ENCODE measurements at regions not wholly inside any gene's neighbourhood (a gene's known extent, or its start where the extent isn't known, plus 50 kb on each side); places are given as distances from the start of the nearest gene placed in this dataset.

- no peaks in the 10 kb centered on the region for H3K9me3 ChIP-seq (ENCODE audit: control insufficient read depth, low read depth, low read length)
- H3K4me2 ChIP-seq (ENCODE audit: control insufficient read depth, extremely low read depth, insufficient read depth, low read depth, low read length), result no peak overlapping the region
- DNase-seq (ENCODE audit: low read depth, low spot score) (no peak), FAIRE-seq (no peak)
- no peak for TF ChIP-seq CTCF (optimal IDR thresholded peaks at IDR 0.05 in 1 of 3, IDR thresholded peaks at IDR 0.05 in 1 of 3, conservative IDR thresholded peaks at IDR 0.05 in 1 of 3; ENCODE audit: extremely low read depth in 1 of 3, insufficient read depth in 2 of 3, low read length in 3 of 3)
- TF ChIP-seq EZH2 (IDR thresholded peaks at IDR 0.05; ENCODE audit: low read length), result no peak
- no peak overlapping the region for H3K27ac ChIP-seq (ENCODE audit: control insufficient read depth, insufficient read depth, low read length)
- no peaks in the 10 kb centered on the region for H3K36me3 ChIP-seq (ENCODE audit: control insufficient read depth in 2 of 2, extremely low read depth in 1 of 2, insufficient read depth in 2 of 2, low read length in 2 of 2)
- H3K9ac ChIP-seq (ENCODE audit: control insufficient read depth, extremely low read depth, insufficient read depth, low read length), result no peak overlapping the region
- H3K79me2 ChIP-seq (ENCODE audit: control insufficient read depth, insufficient read depth, low read length), result no peaks in the 10 kb centered on the region
- no peaks in the 10 kb centered on the region for H3K9me1 ChIP-seq (ENCODE audit: control insufficient read depth, extremely low read depth, insufficient read depth, low read length)
- dilution Hi-C loops (cut with MboI; ENCODE audit: extremely low pct_ligation_motif_present, low sequenced_read_pairs), result no loop called here
- H3K27me3 ChIP-seq (ENCODE audit: control insufficient read depth, extremely low read depth, insufficient read depth, low read length), result no peaks in the 10 kb centered on the region
- no peaks in the 10 kb centered on the region for H3K4me1 ChIP-seq (ENCODE audit: control insufficient read depth, extremely low read depth, insufficient read depth, low read length)
- H2AFZ ChIP-seq (ENCODE audit: control insufficient read depth, low read length), result no peak overlapping the region
- H3K4me3 ChIP-seq (ENCODE audit: control insufficient read depth in 2 of 3, extremely low read depth in 1 of 3, insufficient read depth in 2 of 3, low read depth in 1 of 3, low read length in 3 of 3), result no peak overlapping the region
- no peaks in the 10 kb centered on the region for H4K20me1 ChIP-seq (ENCODE audit: control insufficient read depth, extremely low read depth, insufficient read depth, low read length)
Measured at GRCh38 chr12:14072987-14073386, 91.6 kb upstream of the GRIN2B start.

- DNase-seq (ENCODE audit: low read depth, low spot score) (no peak), FAIRE-seq (no peak)
- H3K9me1 ChIP-seq (ENCODE audit: control insufficient read depth, extremely low read depth, insufficient read depth, low read length), result no peaks in the 10 kb centered on the region
- H3K36me3 ChIP-seq (ENCODE audit: control insufficient read depth in 2 of 2, extremely low read depth in 1 of 2, insufficient read depth in 2 of 2, low read length in 2 of 2), result no peaks in the 10 kb centered on the region
- no peak overlapping the region for H3K27ac ChIP-seq (ENCODE audit: control insufficient read depth, insufficient read depth, low read length)
- no peaks in the 10 kb centered on the region for H3K4me1 ChIP-seq (ENCODE audit: control insufficient read depth, extremely low read depth, insufficient read depth, low read length)
- H4K20me1 ChIP-seq (ENCODE audit: control insufficient read depth, extremely low read depth, insufficient read depth, low read length), result no peaks in the 10 kb centered on the region
- no peaks in the 10 kb centered on the region for H3K9me3 ChIP-seq (ENCODE audit: control insufficient read depth, low read depth, low read length)
- no peaks in the 10 kb centered on the region for H3K27me3 ChIP-seq (ENCODE audit: control insufficient read depth, extremely low read depth, insufficient read depth, low read length)
- H3K4me3 ChIP-seq (ENCODE audit: control insufficient read depth in 2 of 3, extremely low read depth in 1 of 3, insufficient read depth in 2 of 3, low read depth in 1 of 3, low read length in 3 of 3), result no peak overlapping the region
- no peak for TF ChIP-seq CTCF (optimal IDR thresholded peaks at IDR 0.05 in 1 of 3, IDR thresholded peaks at IDR 0.05 in 1 of 3, conservative IDR thresholded peaks at IDR 0.05 in 1 of 3; ENCODE audit: extremely low read depth in 1 of 3, insufficient read depth in 2 of 3, low read length in 3 of 3)
- TF ChIP-seq EZH2 (IDR thresholded peaks at IDR 0.05; ENCODE audit: low read length), result no peak
- no peak overlapping the region for H2AFZ ChIP-seq (ENCODE audit: control insufficient read depth, low read length)
- no peaks in the 10 kb centered on the region for H3K79me2 ChIP-seq (ENCODE audit: control insufficient read depth, insufficient read depth, low read length)
- dilution Hi-C loops (cut with MboI; ENCODE audit: extremely low pct_ligation_motif_present, low sequenced_read_pairs), result no loop called here
- no peak overlapping the region for H3K4me2 ChIP-seq (ENCODE audit: control insufficient read depth, extremely low read depth, insufficient read depth, low read depth, low read length)
- no peak overlapping the region for H3K9ac ChIP-seq (ENCODE audit: control insufficient read depth, extremely low read depth, insufficient read depth, low read length)
Measured at GRCh38 chr12:14075797-14076393, 94.5 kb upstream of the GRIN2B start.
